ENCODE measurements at regions not wholly inside any gene's neighbourhood (a gene's known extent, or its start where the extent isn't known, plus 50 kb on each side); places are given as distances from the start of the nearest gene placed in this dataset.

GRCh38 chr12:30578426-30578825 is 117.2 kb downstream of the IPO8 start:
- TF ChIP-seq CTCF (IDR thresholded peaks at IDR 0.05; ENCODE audit: low read depth, low read length, missing input control) = no peak
- no peak for TF ChIP-seq JUND (IDR thresholded peaks at IDR 0.05)
- TF ChIP-seq YY1 (IDR thresholded peaks at IDR 0.05) = no peak
- no peak for TF ChIP-seq GABPA (IDR thresholded peaks at IDR 0.05 in 1 of 2, conservative IDR thresholded peaks at IDR 0.05 in 1 of 2)
- no peak for TF ChIP-seq REST (IDR thresholded peaks at IDR 0.05)
- TF ChIP-seq TAF1 (conservative IDR thresholded peaks at IDR 0.05) = no peak
- no peak for TF ChIP-seq RAD21 (IDR thresholded peaks at IDR 0.05)
- no peak for TF ChIP-seq MAX (IDR thresholded peaks at IDR 0.05)
- TF ChIP-seq FOXA1 (IDR thresholded peaks at IDR 0.05) = no peak
- TF ChIP-seq, protein P1, sequence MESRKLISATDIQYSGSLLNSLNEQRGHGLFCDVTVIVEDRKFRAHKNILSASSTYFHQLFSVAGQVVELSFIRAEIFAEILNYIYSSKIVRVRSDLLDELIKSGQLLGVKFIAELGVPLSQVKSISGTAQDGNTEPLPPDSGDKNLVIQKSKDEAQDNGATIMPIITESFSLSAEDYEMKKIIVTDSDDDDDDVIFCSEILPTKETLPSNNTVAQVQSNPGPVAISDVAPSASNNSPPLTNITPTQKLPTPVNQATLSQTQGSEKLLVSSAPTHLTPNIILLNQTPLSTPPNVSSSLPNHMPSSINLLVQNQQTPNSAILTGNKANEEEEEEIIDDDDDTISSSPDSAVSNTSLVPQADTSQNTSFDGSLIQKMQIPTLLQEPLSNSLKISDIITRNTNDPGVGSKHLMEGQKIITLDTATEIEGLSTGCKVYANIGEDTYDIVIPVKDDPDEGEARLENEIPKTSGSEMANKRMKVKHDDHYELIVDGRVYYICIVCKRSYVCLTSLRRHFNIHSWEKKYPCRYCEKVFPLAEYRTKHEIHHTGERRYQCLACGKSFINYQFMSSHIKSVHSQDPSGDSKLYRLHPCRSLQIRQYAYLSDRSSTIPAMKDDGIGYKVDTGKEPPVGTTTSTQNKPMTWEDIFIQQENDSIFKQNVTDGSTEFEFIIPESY (IDR thresholded peaks at IDR 0.05) = no peak
- no peak for TF ChIP-seq ATF3 (IDR thresholded peaks at IDR 0.05)
